ENCODE measurements at regions not wholly inside any gene's neighbourhood (a gene's known extent, or its start where the extent isn't known, plus 50 kb on each side); places are given as distances from the start of the nearest gene placed in this dataset.

- TF ChIP-seq POLR2AphosphoS5 (IDR thresholded peaks at IDR 0.05), result no peak
- TF ChIP-seq, protein P1, sequence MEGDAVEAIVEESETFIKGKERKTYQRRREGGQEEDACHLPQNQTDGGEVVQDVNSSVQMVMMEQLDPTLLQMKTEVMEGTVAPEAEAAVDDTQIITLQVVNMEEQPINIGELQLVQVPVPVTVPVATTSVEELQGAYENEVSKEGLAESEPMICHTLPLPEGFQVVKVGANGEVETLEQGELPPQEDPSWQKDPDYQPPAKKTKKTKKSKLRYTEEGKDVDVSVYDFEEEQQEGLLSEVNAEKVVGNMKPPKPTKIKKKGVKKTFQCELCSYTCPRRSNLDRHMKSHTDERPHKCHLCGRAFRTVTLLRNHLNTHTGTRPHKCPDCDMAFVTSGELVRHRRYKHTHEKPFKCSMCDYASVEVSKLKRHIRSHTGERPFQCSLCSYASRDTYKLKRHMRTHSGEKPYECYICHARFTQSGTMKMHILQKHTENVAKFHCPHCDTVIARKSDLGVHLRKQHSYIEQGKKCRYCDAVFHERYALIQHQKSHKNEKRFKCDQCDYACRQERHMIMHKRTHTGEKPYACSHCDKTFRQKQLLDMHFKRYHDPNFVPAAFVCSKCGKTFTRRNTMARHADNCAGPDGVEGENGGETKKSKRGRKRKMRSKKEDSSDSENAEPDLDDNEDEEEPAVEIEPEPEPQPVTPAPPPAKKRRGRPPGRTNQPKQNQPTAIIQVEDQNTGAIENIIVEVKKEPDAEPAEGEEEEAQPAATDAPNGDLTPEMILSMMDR (IDR thresholded peaks at IDR 0.05), result no peak
These were observed 106.0 kb upstream of the SSTR1 start for GRCh38 chr14:38101679-38102078.
